GM12864 (cell line): ENCODE measurements at regions not wholly inside any gene's neighbourhood (a gene's known extent, or its start where the extent isn't known, plus 50 kb on each side); places are given as distances from the start of the nearest gene placed in this dataset.

Source experiments
- DNase-seq: peaks from one replicate; pipeline ENCODE4 v3.0.0-alpha.2; 2011; ENCODE audit warnings: low read depth
- H3K4me3 ChIP-seq: 2 replicates; pipeline ENCODE4 v1.5.1; 2011; ENCODE audit warnings: mild to moderate bottlenecking, low read depth, low read length, control low read depth
- TF ChIP-seq, protein P1 (sequence below): IDR thresholded peaks from 2 replicates; pipeline ENCODE4 v1.5.1; 2011; ENCODE audit warnings: low read depth, mild to moderate bottlenecking, moderate library complexity, low read length, control low read depth, inconsistent platforms; ENCODE audit errors: missing control alignments

DNA sequence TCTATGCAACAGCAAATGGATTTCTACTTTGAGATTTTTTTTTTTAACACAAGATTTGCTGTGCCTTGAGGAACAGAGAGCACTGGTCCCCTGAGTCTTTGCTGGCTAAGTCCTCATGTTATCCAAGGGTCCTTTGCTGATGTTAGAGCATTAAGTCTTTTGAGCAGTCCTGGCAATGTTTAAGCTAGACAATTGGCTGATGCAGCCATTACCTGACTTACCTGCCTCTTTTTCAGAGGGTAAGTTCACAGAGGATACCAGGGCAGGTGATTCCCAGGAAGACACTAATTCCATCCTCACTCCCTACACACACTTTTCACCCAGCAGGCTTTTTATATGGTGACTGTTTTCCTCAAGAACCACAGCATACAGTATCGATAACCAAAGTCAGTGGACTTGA is 337.7 kb downstream of the HDGFL1 start:
- TF ChIP-seq, protein P1, sequence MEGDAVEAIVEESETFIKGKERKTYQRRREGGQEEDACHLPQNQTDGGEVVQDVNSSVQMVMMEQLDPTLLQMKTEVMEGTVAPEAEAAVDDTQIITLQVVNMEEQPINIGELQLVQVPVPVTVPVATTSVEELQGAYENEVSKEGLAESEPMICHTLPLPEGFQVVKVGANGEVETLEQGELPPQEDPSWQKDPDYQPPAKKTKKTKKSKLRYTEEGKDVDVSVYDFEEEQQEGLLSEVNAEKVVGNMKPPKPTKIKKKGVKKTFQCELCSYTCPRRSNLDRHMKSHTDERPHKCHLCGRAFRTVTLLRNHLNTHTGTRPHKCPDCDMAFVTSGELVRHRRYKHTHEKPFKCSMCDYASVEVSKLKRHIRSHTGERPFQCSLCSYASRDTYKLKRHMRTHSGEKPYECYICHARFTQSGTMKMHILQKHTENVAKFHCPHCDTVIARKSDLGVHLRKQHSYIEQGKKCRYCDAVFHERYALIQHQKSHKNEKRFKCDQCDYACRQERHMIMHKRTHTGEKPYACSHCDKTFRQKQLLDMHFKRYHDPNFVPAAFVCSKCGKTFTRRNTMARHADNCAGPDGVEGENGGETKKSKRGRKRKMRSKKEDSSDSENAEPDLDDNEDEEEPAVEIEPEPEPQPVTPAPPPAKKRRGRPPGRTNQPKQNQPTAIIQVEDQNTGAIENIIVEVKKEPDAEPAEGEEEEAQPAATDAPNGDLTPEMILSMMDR, result no peak
- H3K4me3 ChIP-seq, result no peak overlapping the region
- DNase-seq, result no peak

DNA sequence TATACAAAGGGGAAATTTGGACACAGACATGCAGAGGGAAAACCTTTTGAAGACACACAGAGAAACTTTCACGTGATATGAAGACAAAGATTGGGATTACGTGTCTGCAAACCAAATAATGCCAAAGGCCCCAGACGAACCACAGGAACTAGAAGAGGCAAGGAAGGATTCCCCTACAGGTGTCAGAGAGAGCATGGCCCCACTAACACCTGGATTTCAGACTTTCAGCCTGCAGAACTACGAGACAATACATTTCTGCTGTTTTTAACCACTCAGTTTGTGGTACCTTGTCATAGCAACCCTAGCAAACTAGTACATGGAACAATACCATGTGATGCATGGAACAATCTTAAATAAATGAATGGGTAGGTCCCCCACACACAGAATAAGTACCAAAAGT is 341.0 kb downstream of the HDGFL1 start:
- TF ChIP-seq, protein P1, result no peak
- no peak overlapping the region for H3K4me3 ChIP-seq
- DNase-seq, result no peak

DNA sequence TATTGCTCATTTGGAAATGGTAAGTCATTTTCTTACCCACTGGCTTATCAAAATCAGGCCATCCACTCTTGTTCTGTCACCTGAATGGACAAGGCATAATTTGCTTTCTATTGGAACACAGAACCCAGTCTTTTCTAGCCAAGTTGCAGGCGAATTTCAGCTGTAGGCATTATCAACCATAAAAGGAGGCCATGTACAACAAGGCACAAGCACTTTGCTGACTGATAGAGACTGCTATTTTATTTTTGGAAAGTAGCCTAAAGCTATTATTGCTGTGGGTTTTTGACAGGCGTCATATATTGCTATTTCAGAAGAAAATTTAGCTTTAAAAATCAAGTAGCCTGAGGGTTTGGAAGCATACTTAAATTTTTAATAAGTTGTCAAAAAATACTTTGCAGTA is 344.2 kb downstream of the HDGFL1 start:
- H3K4me3 ChIP-seq, result no peak overlapping the region
- DNase-seq, result no peak
- TF ChIP-seq, protein P1, result no peak

- no peak overlapping the region for H3K4me3 ChIP-seq
- TF ChIP-seq, protein P1, result no peak
- DNase-seq, result no peak
These were observed 348.0 kb downstream of the HDGFL1 start for GRCh38 chr6:22917344-22917743.

- no peak for DNase-seq
- TF ChIP-seq, protein P1, result no peak
- no peak overlapping the region for H3K4me3 ChIP-seq
These were observed 352.5 kb downstream of the HDGFL1 start for GRCh38 chr6:22921828-22922227.

DNA sequence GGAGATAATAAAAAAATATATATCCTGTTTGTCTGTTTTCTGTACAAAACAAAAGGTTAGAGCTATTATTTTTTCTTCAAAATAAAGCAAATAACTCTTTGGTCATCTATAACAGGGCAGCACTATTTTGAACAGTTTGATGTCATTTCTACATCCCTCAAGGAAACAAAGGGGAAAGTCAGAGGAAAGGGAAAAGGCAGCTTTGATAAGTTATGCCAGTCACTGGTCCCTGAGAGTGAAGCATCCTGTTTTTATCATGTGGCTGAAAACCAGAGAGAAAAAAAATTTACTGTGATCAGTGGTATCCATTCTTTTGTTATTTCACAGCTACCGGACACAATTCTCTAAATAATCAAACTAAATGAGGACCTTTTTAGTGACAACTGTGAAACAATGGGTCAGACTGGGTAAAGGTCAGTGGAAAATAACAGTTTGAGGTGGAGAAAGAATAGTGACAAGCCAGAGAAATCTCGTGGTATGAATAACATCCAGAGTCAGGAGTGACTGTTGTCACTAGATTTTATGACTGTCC is 356.0 kb downstream of the HDGFL1 start:
- TF ChIP-seq, protein P1, result no peak
- no peak overlapping the region for H3K4me3 ChIP-seq
- no peak for DNase-seq

DNA sequence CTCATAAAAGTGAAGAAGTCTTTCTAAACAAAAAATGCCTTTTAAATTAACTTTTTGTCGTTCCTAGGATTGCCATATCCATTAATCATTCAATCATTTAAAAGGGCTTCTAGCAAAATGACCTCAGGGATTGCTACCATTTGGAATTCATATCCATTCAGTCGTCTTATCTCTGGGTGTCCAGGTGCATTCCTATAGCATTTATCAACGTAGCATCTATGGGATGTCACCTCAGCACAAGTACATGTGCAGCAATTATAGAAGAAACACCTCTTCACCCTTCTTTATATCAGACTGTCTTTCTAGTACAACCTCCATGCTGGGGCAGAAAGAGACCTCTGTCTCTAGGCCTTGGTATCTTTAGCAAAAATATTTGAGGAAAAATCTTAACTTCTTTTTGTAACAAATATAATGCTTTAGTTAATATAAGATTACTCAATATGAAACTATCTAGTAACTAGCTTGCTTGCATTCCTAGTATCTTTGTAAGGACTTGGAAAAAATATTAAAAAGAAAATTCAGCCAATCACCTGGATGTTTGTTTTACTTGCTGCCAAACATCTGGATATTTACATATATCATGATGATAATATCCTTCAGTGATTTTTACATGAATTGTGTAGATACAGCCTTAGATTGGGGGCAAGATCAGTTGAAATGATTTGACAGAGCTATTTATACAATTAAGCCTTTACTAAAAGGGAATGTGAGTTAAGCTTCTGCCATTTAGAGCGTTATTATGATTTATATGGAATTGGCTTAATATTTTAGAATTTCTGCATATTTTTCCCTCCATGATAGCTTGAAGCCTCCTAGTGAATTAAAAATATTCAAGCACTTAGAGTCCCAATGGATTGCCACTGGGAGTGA is 356.8 kb downstream of the HDGFL1 start:
- no peak overlapping the region for H3K4me3 ChIP-seq
- DNase-seq, result no peak
- TF ChIP-seq, protein P1, result no peak
